ENCODE measurements at regions not wholly inside any gene's neighbourhood (a gene's known extent, or its start where the extent isn't known, plus 50 kb on each side); places are given as distances from the start of the nearest gene placed in this dataset.

DNA sequence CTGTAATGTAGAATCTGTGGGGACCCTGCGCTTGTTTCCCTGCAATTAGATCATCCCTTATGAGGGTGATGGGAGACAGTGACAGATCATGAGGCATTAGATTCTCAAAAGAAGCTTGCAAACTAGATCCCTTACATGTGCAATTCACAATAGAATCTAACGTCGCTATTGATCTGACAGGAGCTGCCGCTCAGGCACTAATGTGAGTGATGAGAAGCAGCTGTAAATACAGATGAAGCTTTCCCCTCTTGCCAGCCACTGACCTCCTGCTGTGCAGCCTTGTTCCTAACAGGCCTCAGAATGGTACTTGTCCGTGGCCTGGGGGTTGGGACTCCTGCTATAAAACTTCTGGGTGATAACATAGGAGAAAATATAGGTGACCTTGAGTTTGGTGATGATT, 1076.8 kb downstream of the PDHA2 start:
- intact Hi-C loops (cut with micrococcal nuclease; ENCODE audit: unreplicated experiment): no loop called here
- H3K4me3 ChIP-seq: no peak overlapping the region
- no peaks in the 10 kb centered on the region for H3K27me3 ChIP-seq (replicated peaks in 1 of 2; ENCODE audit: control insufficient read depth in 2 of 2, insufficient read depth in 2 of 2, low read length in 1 of 2)
- H3K4me1 ChIP-seq (ENCODE audit: control insufficient read depth, insufficient read depth, low read length): no peaks in the 10 kb centered on the region
- H3K79me2 ChIP-seq (ENCODE audit: control insufficient read depth, insufficient read depth, low read length): no peaks in the 10 kb centered on the region
- BruUV-seq (replicated peaks): no TSS peak
- CTCF ChIA-PET: no interaction called here
- SMC1A ChIA-PET (ENCODE audit: uncharacterized antibody, unreplicated experiment): no interaction called here
- ATAC-seq: no peak
- H4K20me1 ChIP-seq (ENCODE audit: control insufficient read depth, insufficient read depth): no peaks in the 10 kb centered on the region
- no peak overlapping the region for H3K4me2 ChIP-seq (ENCODE audit: control insufficient read depth, insufficient read depth)
- TF ChIP-seq SKIL (IDR thresholded peaks at IDR 0.05; ENCODE audit: low read depth, poor library complexity, severe bottlenecking) (no peak), NBN (IDR thresholded peaks at IDR 0.05) (no peak)
- no peak overlapping the region for H3K27ac ChIP-seq (ENCODE audit: control insufficient read depth, insufficient read depth)
- POLR2A ChIA-PET: no interaction called here
- RAD21 ChIA-PET (ENCODE audit: unreplicated experiment): no interaction called here
- DNase-seq (ENCODE audit: low read depth, low spot score): no peak
- FAIRE-seq: no peak
- H2AFZ ChIP-seq (ENCODE audit: control insufficient read depth, low read depth, low read length): no peak overlapping the region
- H3K9me3 ChIP-seq (replicated peaks; ENCODE audit: control insufficient read depth, insufficient read depth, low read length): no peaks in the 10 kb centered on the region
- H3K9ac ChIP-seq (ENCODE audit: control insufficient read depth, insufficient read depth, low read length): no peak overlapping the region
- H3K36me3 ChIP-seq (ENCODE audit: control insufficient read depth in 2 of 2, insufficient read depth in 2 of 2, low read length in 1 of 2): no peaks in the 10 kb centered on the region
- in situ Hi-C loops (cut with MboI): no loop called here
- WGBS (ENCODE audit: insufficient coverage, insufficient replicate concordance, low lambda C conversion rate, missing lambda C conversion rate): 54% methylated on average over 5 of the region's 5 CpGs

DNA sequence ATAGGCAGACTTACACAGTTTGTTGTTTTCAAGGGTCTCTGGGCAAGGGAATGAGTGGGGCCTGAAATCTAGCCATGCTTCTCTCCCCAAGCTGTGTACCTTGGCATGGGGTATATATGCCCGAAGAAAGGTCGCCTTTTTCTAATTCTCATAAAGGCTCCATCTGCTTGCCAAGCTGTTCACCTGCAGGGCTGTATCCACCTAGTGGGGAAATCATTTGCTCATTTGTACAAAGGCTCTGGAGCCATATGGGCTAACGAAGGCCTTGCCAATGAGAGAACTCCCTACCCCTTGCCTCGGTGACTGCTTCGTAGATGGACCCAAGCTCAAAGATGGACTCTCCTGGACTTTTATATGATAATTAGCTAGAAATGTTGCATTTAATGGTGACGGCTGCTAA, 1097.0 kb downstream of the PDHA2 start:
- in situ Hi-C loops (cut with MboI) (no loop called here), intact Hi-C loops (cut with micrococcal nuclease; ENCODE audit: unreplicated experiment) (no loop called here)
- Histone ChIP-seq H3K9me3 (replicated peaks; ENCODE audit: control insufficient read depth, insufficient read depth, low read length) (no peaks in the 10 kb centered on the region), H3K4me3 (no peak overlapping the region), H3K36me3 (ENCODE audit: control insufficient read depth in 2 of 2, insufficient read depth in 2 of 2, low read length in 1 of 2) (no peaks in the 10 kb centered on the region), H4K20me1 (ENCODE audit: control insufficient read depth, insufficient read depth) (no peaks in the 10 kb centered on the region), H3K27me3 (replicated peaks in 1 of 2; ENCODE audit: control insufficient read depth in 2 of 2, insufficient read depth in 2 of 2, low read length in 1 of 2) (no peaks in the 10 kb centered on the region), H2AFZ (ENCODE audit: control insufficient read depth, low read depth, low read length) (no peak overlapping the region), H3K27ac (ENCODE audit: control insufficient read depth, insufficient read depth) (no peak overlapping the region), H3K4me2 (ENCODE audit: control insufficient read depth, insufficient read depth) (no peak overlapping the region), H3K79me2 (ENCODE audit: control insufficient read depth, insufficient read depth, low read length) (no peaks in the 10 kb centered on the region), H3K4me1 (ENCODE audit: control insufficient read depth, insufficient read depth, low read length) (no peaks in the 10 kb centered on the region), H3K9ac (ENCODE audit: control insufficient read depth, insufficient read depth, low read length) (no peak overlapping the region)
- no peak for ATAC-seq
- SMC1A ChIA-PET (ENCODE audit: uncharacterized antibody, unreplicated experiment): no interaction called here
- RAD21 ChIA-PET (ENCODE audit: unreplicated experiment): no interaction called here
- CTCF ChIA-PET: no interaction called here
- 16% methylated on average over 6 of the region's 6 CpGs for WGBS (ENCODE audit: insufficient coverage, insufficient replicate concordance, low lambda C conversion rate, missing lambda C conversion rate)
- no peak for DNase-seq (ENCODE audit: low read depth, low spot score)
- POLR2A ChIA-PET: no interaction called here
- BruUV-seq (replicated peaks): no TSS peak
- no peak for FAIRE-seq
- TF ChIP-seq NFYA (IDR thresholded peaks at IDR 0.05; ENCODE audit: borderline replicate concordance, low read depth, low read length) (no peak), ZBED1 (IDR thresholded peaks at IDR 0.05; ENCODE audit: borderline replicate concordance) (no peak), SPI1 (IDR thresholded peaks at IDR 0.05; ENCODE audit: borderline replicate concordance, insufficient read depth, low read depth, low read length) (no peak), HDAC6 (IDR thresholded peaks at IDR 0.05; ENCODE audit: unreplicated experiment) (no peak), ZNF207 (IDR thresholded peaks at IDR 0.05; ENCODE audit: borderline replicate concordance) (no peak), CREB1 (IDR thresholded peaks at IDR 0.05; ENCODE audit: low read depth) (no peak), TARDBP (IDR thresholded peaks at IDR 0.05; ENCODE audit: borderline replicate concordance) (no peak), MYC (IDR thresholded peaks at IDR 0.05; ENCODE audit: insufficient read depth, insufficient read length, insufficient replicate concordance, low read length, severe bottlenecking) (no peak), PML (IDR thresholded peaks at IDR 0.05; ENCODE audit: low read length) (no peak), MTA3 (IDR thresholded peaks at IDR 0.05; ENCODE audit: borderline replicate concordance, low read length) (no peak)
- TF ChIP-seq, protein P1, sequence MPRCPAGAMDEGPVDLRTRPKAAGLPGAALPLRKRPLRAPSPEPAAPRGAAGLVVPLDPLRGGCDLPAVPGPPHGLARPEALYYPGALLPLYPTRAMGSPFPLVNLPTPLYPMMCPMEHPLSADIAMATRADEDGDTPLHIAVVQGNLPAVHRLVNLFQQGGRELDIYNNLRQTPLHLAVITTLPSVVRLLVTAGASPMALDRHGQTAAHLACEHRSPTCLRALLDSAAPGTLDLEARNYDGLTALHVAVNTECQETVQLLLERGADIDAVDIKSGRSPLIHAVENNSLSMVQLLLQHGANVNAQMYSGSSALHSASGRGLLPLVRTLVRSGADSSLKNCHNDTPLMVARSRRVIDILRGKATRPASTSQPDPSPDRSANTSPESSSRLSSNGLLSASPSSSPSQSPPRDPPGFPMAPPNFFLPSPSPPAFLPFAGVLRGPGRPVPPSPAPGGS (IDR thresholded peaks at IDR 0.05; ENCODE audit: borderline replicate concordance, insufficient read depth, low read depth, low read length, poor library complexity, severe bottlenecking): no peak
- TF ChIP-seq, protein P2, sequence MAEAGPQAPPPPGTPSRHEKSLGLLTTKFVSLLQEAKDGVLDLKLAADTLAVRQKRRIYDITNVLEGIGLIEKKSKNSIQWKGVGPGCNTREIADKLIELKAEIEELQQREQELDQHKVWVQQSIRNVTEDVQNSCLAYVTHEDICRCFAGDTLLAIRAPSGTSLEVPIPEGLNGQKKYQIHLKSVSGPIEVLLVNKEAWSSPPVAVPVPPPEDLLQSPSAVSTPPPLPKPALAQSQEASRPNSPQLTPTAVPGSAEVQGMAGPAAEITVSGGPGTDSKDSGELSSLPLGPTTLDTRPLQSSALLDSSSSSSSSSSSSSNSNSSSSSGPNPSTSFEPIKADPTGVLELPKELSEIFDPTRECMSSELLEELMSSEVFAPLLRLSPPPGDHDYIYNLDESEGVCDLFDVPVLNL (IDR thresholded peaks at IDR 0.05; ENCODE audit: low read depth, low read length): no peak

All from GM12878 (cell line).